Urothelium cell line (cell line): ENCODE measurements at regions not wholly inside any gene's neighbourhood (a gene's known extent, or its start where the extent isn't known, plus 50 kb on each side); places are given as distances from the start of the nearest gene placed in this dataset.
"Not testable (repeated sequence)": the region's sequence is repeated elsewhere in the genome, so short reads cannot be mapped to it uniquely, and the experiment has no call there.

Experiments used
- DNase-seq: peaks from one replicate; pipeline ENCODE4 v3.0.0; 2011; ENCODE audit warnings: low spot score, mixed read lengths
- FAIRE-seq: peaks from 2 replicates; lab custom pipeline; 2011; peaks lifted over from hg19 to GRCh38; lab: Jason Lieb, UNC

- no peak for FAIRE-seq
Measured at GRCh38 chr2:237238249-237238648, 152.6 kb downstream of the COPS8 start.

GRCh38 chr2:237240252-237240651 is 154.6 kb downstream of the COPS8 start:
- FAIRE-seq: no peak
- no peak for DNase-seq

More at GRCh38 chr2:237238249-237238648, 152.6 kb downstream of the COPS8 start:
- no peak for DNase-seq

GRCh38 chr2:237240868-237241267 is 155.2 kb downstream of the COPS8 start:
- not testable (repeated sequence) for DNase-seq, FAIRE-seq

GRCh38 chr2:237242091-237242536 is 156.4 kb downstream of the COPS8 start:
- DNase-seq: no peak
- FAIRE-seq: no peak

- DNase-seq: no peak
- FAIRE-seq: no peak
Measured at GRCh38 chr2:237243487-237243886, 157.8 kb downstream of the COPS8 start.

- FAIRE-seq: no peak
- DNase-seq: no peak
Measured at GRCh38 chr2:237244178-237244577, 158.5 kb downstream of the COPS8 start.

- no peak for DNase-seq
- peak; percentile 13 for FAIRE-seq
Measured at GRCh38 chr2:237244976-237245646, 159.4 kb downstream of the COPS8 start.

- FAIRE-seq: no peak
Measured at GRCh38 chr2:237250599-237250998, 163.4 kb downstream of the COL6A3 start.

GRCh38 chr2:237251986-237252385 is 162.0 kb downstream of the COL6A3 start:
- FAIRE-seq (no peak), DNase-seq (no peak)

More at GRCh38 chr2:237250599-237250998, 163.4 kb downstream of the COL6A3 start:
- no peak for DNase-seq

- peak; percentile 80 for FAIRE-seq
Measured at GRCh38 chr2:237253046-237253702, 160.8 kb downstream of the COL6A3 start.

GRCh38 chr2:237254369-237254861 is 159.5 kb downstream of the COL6A3 start:
- FAIRE-seq: no peak

More at GRCh38 chr2:237253046-237253702, 160.8 kb downstream of the COL6A3 start:
- peak; percentile 45 for DNase-seq

GRCh38 chr2:237254911-237255578 is 158.9 kb downstream of the COL6A3 start:
- FAIRE-seq: peak; percentile 56
- DNase-seq: peak; percentile 78

More at GRCh38 chr2:237254369-237254861, 159.5 kb downstream of the COL6A3 start:
- DNase-seq: no peak

GRCh38 chr2:237256887-237257286 is 157.1 kb downstream of the COL6A3 start:
- peak; percentile 91 for FAIRE-seq

GRCh38 chr2:237257471-237257951 is 156.5 kb downstream of the COL6A3 start:
- FAIRE-seq (no peak), DNase-seq (no peak)

More at GRCh38 chr2:237256887-237257286, 157.1 kb downstream of the COL6A3 start:
- DNase-seq: no peak

- FAIRE-seq: no peak
- DNase-seq: no peak
Measured at GRCh38 chr2:237258116-237258515, 155.8 kb downstream of the COL6A3 start.

GRCh38 chr2:237258615-237259014 is 155.3 kb downstream of the COL6A3 start:
- FAIRE-seq: no peak
- no peak for DNase-seq

- DNase-seq (no peak), FAIRE-seq (no peak)
Measured at GRCh38 chr2:237259201-237259600, 154.8 kb downstream of the COL6A3 start.

- no peak for DNase-seq
- no peak for FAIRE-seq
Measured at GRCh38 chr2:237260039-237260620, 153.8 kb downstream of the COL6A3 start.

GRCh38 chr2:237260686-237261085 is 153.3 kb downstream of the COL6A3 start:
- FAIRE-seq: no peak
- no peak for DNase-seq

GRCh38 chr2:237261327-237261726 is 152.6 kb downstream of the COL6A3 start:
- DNase-seq (no peak), FAIRE-seq (no peak)
